ENCODE measurements at regions not wholly inside any gene's neighbourhood (a gene's known extent, or its start where the extent isn't known, plus 50 kb on each side); places are given as distances from the start of the nearest gene placed in this dataset.

DNA sequence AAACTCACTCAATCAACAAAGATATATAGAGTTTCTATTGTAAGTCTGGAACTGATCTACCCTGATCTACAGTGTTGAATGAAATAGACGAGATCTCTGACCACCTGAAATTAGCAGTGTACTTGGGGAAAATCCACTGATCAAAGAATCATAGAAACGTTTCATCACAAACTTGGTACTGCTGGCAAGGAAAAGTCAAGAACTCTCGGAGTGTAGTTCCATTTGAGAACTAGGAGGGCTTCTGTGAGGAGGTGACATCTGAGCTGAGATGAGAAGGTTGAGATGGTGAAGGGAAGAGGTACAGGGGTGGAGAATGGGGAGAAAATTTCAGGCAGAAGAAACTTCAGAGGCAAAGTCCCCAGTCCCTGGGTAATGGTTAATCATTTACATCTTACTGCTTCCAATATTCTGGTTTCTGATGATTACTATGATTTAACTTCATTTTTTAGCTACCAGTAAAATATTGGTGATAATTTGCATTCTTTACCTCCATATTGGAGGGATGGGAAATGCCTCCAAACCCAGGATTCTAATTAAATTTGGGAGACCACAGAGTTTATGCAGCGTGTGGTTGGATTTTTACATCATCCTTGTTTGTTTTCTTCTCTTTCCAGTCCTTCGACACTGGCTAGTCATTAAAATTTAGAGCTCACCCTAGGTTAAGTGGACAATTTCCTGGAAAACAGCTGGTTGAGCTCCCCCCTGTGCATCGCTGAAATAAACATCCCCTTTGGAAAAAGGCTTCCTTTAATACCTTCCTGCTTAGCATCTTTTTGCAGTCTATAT, 191.9 kb downstream of the BCAS1 start:
- TF ChIP-seq, protein P1, sequence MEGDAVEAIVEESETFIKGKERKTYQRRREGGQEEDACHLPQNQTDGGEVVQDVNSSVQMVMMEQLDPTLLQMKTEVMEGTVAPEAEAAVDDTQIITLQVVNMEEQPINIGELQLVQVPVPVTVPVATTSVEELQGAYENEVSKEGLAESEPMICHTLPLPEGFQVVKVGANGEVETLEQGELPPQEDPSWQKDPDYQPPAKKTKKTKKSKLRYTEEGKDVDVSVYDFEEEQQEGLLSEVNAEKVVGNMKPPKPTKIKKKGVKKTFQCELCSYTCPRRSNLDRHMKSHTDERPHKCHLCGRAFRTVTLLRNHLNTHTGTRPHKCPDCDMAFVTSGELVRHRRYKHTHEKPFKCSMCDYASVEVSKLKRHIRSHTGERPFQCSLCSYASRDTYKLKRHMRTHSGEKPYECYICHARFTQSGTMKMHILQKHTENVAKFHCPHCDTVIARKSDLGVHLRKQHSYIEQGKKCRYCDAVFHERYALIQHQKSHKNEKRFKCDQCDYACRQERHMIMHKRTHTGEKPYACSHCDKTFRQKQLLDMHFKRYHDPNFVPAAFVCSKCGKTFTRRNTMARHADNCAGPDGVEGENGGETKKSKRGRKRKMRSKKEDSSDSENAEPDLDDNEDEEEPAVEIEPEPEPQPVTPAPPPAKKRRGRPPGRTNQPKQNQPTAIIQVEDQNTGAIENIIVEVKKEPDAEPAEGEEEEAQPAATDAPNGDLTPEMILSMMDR (IDR thresholded peaks at IDR 0.05): no peak
- TF ChIP-seq POLR2A (IDR thresholded peaks at IDR 0.05) (no peak), EP300 (IDR thresholded peaks at IDR 0.05) (no peak)
